HEK293T (cell line): ENCODE measurements at regions not wholly inside any gene's neighbourhood (a gene's known extent, or its start where the extent isn't known, plus 50 kb on each side); places are given as distances from the start of the nearest gene placed in this dataset.

Experiments
- FOXA1 ChIP-seq: fragments of 450-650 bp; IDR thresholded peaks from 2 replicates; pipeline ENCODE4 v1.6.1; 2016; ENCODE audit warnings: mild to moderate bottlenecking
- LEF1 ChIP-seq: fragments of 450-650 bp; IDR thresholded peaks from 2 replicates; pipeline ENCODE4 v1.6.1; 2017; ENCODE audit warnings: mild to moderate bottlenecking, borderline replicate concordance

- TF ChIP-seq FOXA1 (no peak), LEF1 (no peak)
Measured at GRCh38 chr12:58313091-58313855, 371.9 kb downstream of the ATP23 start.
